Stimulated activated CD8-positive, alpha-beta memory T cell treated with anti-CD3 and anti-CD28 coated beads, Interleukin-4, amount 100 ng/mL, for 48 hours (primary cell): ENCODE measurements at regions not wholly inside any gene's neighbourhood (a gene's known extent, or its start where the extent isn't known, plus 50 kb on each side); places are given as distances from the start of the nearest gene placed in this dataset.

ENCODE experiments used
- DNase-seq: peaks from one replicate; pipeline ENCODE4 v3.0.0-alpha.2; 2020

- no peak for DNase-seq
Measured at GRCh38 chr12:13592063-13592942, 389.1 kb downstream of the GRIN2B start.

- DNase-seq: no peak
Measured at GRCh38 chr12:13591488-13591887, 389.9 kb downstream of the GRIN2B start.

- DNase-seq: no peak
Measured at GRCh38 chr12:13591059-13591458, 390.3 kb downstream of the GRIN2B start.

GRCh38 chr12:13588574-13588973, 392.0 kb downstream of the EMP1 start:
- no peak for DNase-seq

GRCh38 chr12:13587721-13588390, 391.3 kb downstream of the EMP1 start:
- DNase-seq: no peak

GRCh38 chr12:13586361-13586760, 389.8 kb downstream of the EMP1 start:
- DNase-seq: no peak

- DNase-seq: no peak
Measured at GRCh38 chr12:13584541-13584940, 388.0 kb downstream of the EMP1 start.

GRCh38 chr12:13583630-13584029, 387.1 kb downstream of the EMP1 start:
- no peak for DNase-seq

GRCh38 chr12:13582421-13582820, 385.9 kb downstream of the EMP1 start:
- DNase-seq: no peak

- no peak for DNase-seq
Measured at GRCh38 chr12:13581031-13581430, 384.5 kb downstream of the EMP1 start.

- DNase-seq: no peak
Measured at GRCh38 chr12:13580206-13580605, 383.7 kb downstream of the EMP1 start.

- DNase-seq: no peak
Measured at GRCh38 chr12:13576935-13577500, 380.5 kb downstream of the EMP1 start.

GRCh38 chr12:13573698-13574321, 377.3 kb downstream of the EMP1 start:
- no peak for DNase-seq

- no peak for DNase-seq
Measured at GRCh38 chr12:13571035-13571434, 374.5 kb downstream of the EMP1 start.

- DNase-seq: no peak
Measured at GRCh38 chr12:13570005-13570694, 373.6 kb downstream of the EMP1 start.

- DNase-seq: no peak
Measured at GRCh38 chr12:13566292-13566691, 369.8 kb downstream of the EMP1 start.

- DNase-seq: no peak
Measured at GRCh38 chr12:13564266-13564810, 367.8 kb downstream of the EMP1 start.

GRCh38 chr12:13563743-13564125, 367.2 kb downstream of the EMP1 start:
- DNase-seq: no peak

GRCh38 chr12:13562915-13563742, 366.6 kb downstream of the EMP1 start:
- DNase-seq: no peak

GRCh38 chr12:13561923-13562322, 365.4 kb downstream of the EMP1 start:
- no peak for DNase-seq

GRCh38 chr12:13559318-13559978, 362.9 kb downstream of the EMP1 start:
- no peak for DNase-seq
